ENCODE measurements at regions not wholly inside any gene's neighbourhood (a gene's known extent, or its start where the extent isn't known, plus 50 kb on each side); places are given as distances from the start of the nearest gene placed in this dataset.

- WGBS, 5 donors, result 78 to 90% (median 89%) methylated on average over 2 of the region's 2 CpGs
- Histone ChIP-seq H3K36me3 (no peaks in the 10 kb centered on the region), H3K4me3 (no peak overlapping the region), H3K27me3 (no peaks in the 10 kb centered on the region), H3K27ac (no peak overlapping the region), H3K4me1 (no peaks in the 10 kb centered on the region), H3K9me3 (peaks cover 0 to 6% (median 0%) of the 10 kb centered on the region in 4 donors)
- no peak for DNase-seq
- no peak for TF ChIP-seq CTCF (IDR thresholded peaks at IDR 0.05)
- TF ChIP-seq POLR2AphosphoS5 (IDR thresholded peaks at IDR 0.05), result no peak
- no peak for TF ChIP-seq EP300 (IDR thresholded peaks at IDR 0.05)
- no peak for TF ChIP-seq POLR2A (IDR thresholded peaks at IDR 0.05)
- intact Hi-C loops (cut with DNase I; ENCODE audit: low total_unique reads), result no loop called here
Observed at GRCh38 chr4:34194585-34194984, 2049.7 kb downstream of the ARAP2 start.

- Histone ChIP-seq H3K4me1 (no peaks in the 10 kb centered on the region), H3K9me3 (no peaks in the 10 kb centered on the region), H3K27ac (no peak overlapping the region), H3K36me3 (no peaks in the 10 kb centered on the region), H3K27me3 (no peaks in the 10 kb centered on the region), H3K4me3 (no peak overlapping the region)
- 67 to 74% (median 71%) methylated on average over 2 of the region's 2 CpGs for WGBS, 5 donors
- TF ChIP-seq POLR2AphosphoS5 (IDR thresholded peaks at IDR 0.05) (no peak), POLR2A (IDR thresholded peaks at IDR 0.05) (no peak), EP300 (IDR thresholded peaks at IDR 0.05) (no peak)
- DNase-seq, result no peak
- intact Hi-C loops (cut with DNase I; ENCODE audit: low total_unique reads), result no loop called here
Observed at GRCh38 chr4:34196375-34196774, 2047.9 kb downstream of the ARAP2 start.

GRCh38 chr4:34198966-34199365, 2045.3 kb downstream of the ARAP2 start:
- no peaks in the 10 kb centered on the region for H3K27me3 ChIP-seq
- DNase-seq, result no peak
- H3K4me1 ChIP-seq, result no peaks in the 10 kb centered on the region
- H3K27ac ChIP-seq, result no peak overlapping the region
- TF ChIP-seq CTCF (IDR thresholded peaks at IDR 0.05), result no peak
- no peak for TF ChIP-seq POLR2A (IDR thresholded peaks at IDR 0.05)
- no peak overlapping the region for H3K4me3 ChIP-seq
- intact Hi-C loops (cut with DNase I; ENCODE audit: low total_unique reads), result no loop called here
- H3K9me3 ChIP-seq, result no peaks in the 10 kb centered on the region
- H3K36me3 ChIP-seq, result no peaks in the 10 kb centered on the region
- WGBS, 5 donors, result 68 to 89% (median 77%) methylated on average over 1 of the region's 1 CpG

- TF ChIP-seq POLR2A (IDR thresholded peaks at IDR 0.05), result no peak
- TF ChIP-seq POLR2AphosphoS5 (IDR thresholded peaks at IDR 0.05), result no peak
- TF ChIP-seq CTCF (IDR thresholded peaks at IDR 0.05), result no peak
- TF ChIP-seq EP300 (IDR thresholded peaks at IDR 0.05), result no peak
- H3K4me3 ChIP-seq, result no peak overlapping the region
- no peaks in the 10 kb centered on the region for H3K36me3 ChIP-seq
- WGBS, 5 donors, result 78 to 93% (median 87%) methylated on average over 2 of the region's 2 CpGs
- no peak overlapping the region for H3K27ac ChIP-seq
- DNase-seq, result no peak
- peaks cover 0 to under 1% (median under 1%) of the 10 kb centered on the region in 4 donors for H3K9me3 ChIP-seq
- no peaks in the 10 kb centered on the region for H3K4me1 ChIP-seq
- intact Hi-C loops (cut with DNase I; ENCODE audit: low total_unique reads), result no loop called here
- no peaks in the 10 kb centered on the region for H3K27me3 ChIP-seq
Observed at GRCh38 chr4:34200535-34200934, 2043.8 kb downstream of the ARAP2 start.

GRCh38 chr4:34202154-34202553, 2042.2 kb downstream of the ARAP2 start:
- no peak for DNase-seq
- H3K9me3 ChIP-seq, result peaks cover 0 to 10% (median 8%) of the 10 kb centered on the region in 4 donors
- no peak overlapping the region for H3K4me3 ChIP-seq
- H3K36me3 ChIP-seq, result no peaks in the 10 kb centered on the region
- no peak for TF ChIP-seq EP300 (IDR thresholded peaks at IDR 0.05)
- no peak for TF ChIP-seq POLR2A (IDR thresholded peaks at IDR 0.05)
- no peak for TF ChIP-seq CTCF (IDR thresholded peaks at IDR 0.05)
- TF ChIP-seq POLR2AphosphoS5 (IDR thresholded peaks at IDR 0.05), result no peak
- H3K27ac ChIP-seq, result no peak overlapping the region
- no peaks in the 10 kb centered on the region for H3K4me1 ChIP-seq
- H3K27me3 ChIP-seq, result no peaks in the 10 kb centered on the region
- intact Hi-C loops (cut with DNase I; ENCODE audit: low total_unique reads), result no loop called here

All from stomach (tissue), 8 donors.